ENCODE measurements at regions not wholly inside any gene's neighbourhood (a gene's known extent, or its start where the extent isn't known, plus 50 kb on each side); places are given as distances from the start of the nearest gene placed in this dataset.
A peak's percentile ranks its signal among the peaks of the same experiment; 100 is the strongest.

DNA sequence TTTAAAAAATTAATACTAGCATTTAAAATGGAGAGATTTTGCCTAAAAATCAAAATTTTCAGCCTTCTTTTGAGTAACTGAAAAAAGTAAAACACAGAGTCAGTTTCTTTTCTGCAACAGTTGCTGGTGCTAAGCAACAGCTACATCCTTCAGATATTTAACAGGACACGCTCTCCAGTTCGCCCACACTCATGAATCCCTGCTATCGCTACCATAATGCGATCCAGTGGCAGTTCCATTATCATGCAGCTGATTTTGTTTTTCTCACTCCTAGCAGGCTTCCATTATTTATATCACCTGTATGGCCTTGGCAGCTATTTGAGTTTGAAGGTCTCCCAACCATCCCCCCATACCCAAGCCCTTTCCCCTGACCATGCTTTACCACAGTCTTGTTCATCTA is 93.1 kb upstream of the NCKAP5 start:
- Histone ChIP-seq H3K27ac (no peak overlapping the region), H3K4me3 (no peak overlapping the region)

DNA sequence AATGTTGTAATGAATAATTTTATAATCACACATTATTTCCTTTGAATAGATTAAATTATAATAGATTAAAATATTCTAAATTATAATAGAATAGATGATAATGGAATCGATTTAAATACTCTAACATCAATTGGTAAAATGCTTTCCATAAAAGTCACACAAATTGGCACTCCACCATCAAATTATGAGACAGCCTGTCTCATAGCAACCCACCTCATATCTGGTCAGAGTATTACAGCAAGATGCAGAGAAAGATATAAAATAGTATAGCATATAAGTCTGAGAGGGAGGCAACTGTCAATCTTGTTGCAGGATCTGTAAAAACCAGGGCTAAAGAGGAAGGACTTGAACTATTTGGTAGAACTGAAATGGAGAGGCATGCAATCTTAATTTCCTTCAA is 98.4 kb upstream of the NCKAP5 start:
- Histone ChIP-seq H3K27ac (no peak overlapping the region), H3K4me3 (no peak overlapping the region)

DNA sequence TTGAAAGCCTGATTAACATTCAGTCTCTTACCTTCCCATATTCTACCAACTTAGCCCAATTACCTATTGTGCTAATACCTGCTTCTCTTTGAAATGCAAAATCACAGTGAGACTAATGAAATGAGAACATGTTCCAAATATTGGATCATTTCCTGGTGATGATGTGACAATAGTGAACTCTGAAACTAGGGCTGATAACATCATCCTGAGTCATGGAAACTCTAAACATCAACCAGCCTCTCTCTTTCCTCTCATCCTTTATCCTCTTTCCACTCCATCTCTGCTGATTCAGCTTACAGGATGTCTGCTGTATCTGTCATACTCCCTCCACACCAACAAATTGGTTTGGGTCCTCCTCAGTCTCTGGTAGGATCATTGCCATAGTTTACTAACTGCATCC is 98.8 kb upstream of the NCKAP5 start:
- H3K27ac ChIP-seq = no peak overlapping the region

GRCh38 chr2:133667968-133668367 is 99.7 kb upstream of the NCKAP5 start:
- Histone ChIP-seq H3K4me3 (no peak overlapping the region), H3K27ac (no peak overlapping the region)

More for the DNA sequence above, 98.8 kb upstream of the NCKAP5 start:
- no peak overlapping the region for H3K4me3 ChIP-seq

DNA sequence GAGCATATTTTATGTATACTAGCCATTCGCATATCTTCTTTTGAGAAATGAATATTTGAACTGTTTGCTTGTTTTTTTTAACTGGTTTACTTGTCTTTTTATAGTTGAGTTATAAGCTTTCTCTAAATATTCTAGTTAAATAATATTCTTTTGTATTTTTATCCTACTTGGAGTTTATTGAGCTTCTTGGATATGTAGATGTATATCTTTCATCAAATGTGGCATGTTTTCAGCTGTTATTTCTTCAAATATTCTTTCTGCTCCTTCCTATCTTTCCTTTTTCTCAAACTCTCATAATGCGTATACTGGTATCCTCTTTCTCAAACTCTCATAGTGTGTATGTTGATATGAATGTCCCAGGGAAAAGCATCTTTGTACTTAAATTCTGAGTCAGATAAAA is 100.3 kb upstream of the NCKAP5 start:
- H3K4me3 ChIP-seq = no peak overlapping the region
- no peak overlapping the region for H3K27ac ChIP-seq

DNA sequence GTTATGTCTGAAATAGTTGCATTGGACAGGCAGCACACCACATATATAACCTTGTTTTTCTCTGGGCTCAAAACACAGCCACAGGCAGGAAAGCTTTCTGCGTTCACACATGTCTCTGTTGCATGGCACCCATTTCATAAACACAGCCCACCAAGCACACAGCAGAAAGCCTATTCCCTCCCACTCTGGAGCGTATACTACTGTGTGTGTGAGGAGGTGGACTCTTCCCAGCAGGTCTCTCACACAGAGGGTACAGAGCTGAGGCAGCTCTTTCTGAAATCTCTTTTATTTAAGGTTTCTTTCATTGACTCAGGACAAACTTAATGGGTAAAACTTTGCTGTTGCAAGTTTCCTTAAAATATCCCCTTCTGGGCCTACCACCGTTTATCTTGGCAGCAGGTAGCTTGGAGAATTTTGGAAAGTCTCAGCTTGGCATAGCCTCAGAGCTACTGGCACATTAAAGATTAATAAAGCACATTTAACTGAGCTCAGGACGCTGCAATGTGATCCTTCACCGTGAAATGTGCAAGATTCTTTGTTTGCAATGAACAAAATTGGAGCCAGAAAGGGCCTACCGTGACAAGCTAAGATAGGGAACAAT is 105.1 kb upstream of the NCKAP5 start:
- H3K4me3 ChIP-seq = no peak overlapping the region
- peak overlapping the region in 2 of 21 experiments; percentile 58 to 76 for H3K27ac ChIP-seq

GRCh38 chr2:133674066-133674432 is 105.8 kb upstream of the NCKAP5 start:
- peak overlapping the region in 2 of 21 experiments; percentile 58 to 76 for H3K27ac ChIP-seq
- peak overlapping the region in 2 of 7 experiments; percentile 15 to 19 for H3K4me3 ChIP-seq

GRCh38 chr2:133674433-133675331 is 106.4 kb upstream of the NCKAP5 start:
- Histone ChIP-seq H3K4me3 (peak overlapping the region in 2 of 7 experiments; percentile 15 to 19), H3K27ac (peak overlapping the region in 13 of 21 experiments; percentile 3 to 76 (median 30))

DNA sequence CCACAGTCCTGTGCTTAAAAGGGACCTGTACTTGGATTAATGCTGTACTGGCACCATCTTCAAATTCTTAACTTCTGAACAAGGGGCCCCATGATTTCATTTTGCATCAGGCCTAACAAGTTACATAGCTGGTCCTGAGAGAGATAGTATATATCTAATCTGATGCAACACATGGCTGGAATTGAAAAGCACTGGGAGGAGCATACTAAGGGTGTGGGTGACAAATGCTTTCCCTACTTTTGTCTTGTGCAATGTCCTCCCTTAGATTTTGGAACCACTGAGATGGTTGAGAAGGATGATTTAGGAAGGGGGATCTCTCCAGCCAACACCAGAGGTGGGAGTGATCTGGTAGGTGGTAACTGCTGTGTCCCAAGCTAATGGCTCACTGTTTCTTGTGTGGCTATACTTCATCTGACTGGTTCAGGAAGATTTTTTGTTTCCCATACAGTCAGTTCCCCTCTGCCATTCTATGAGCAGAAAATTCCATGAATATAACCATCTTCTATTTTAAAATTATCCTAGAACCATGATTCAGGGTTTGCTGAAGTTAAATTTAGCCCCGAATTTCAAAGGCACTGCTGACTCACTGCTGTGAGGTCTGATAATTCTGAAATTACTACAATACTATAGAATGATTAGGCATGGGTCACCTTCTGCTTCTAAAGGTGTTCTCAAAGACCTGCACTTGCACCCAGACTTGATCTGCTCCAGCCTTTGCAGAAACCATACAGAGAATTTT is 108.3 kb upstream of the NCKAP5 start:
- H3K4me3 ChIP-seq = no peak overlapping the region
- no peak overlapping the region for H3K27ac ChIP-seq

DNA sequence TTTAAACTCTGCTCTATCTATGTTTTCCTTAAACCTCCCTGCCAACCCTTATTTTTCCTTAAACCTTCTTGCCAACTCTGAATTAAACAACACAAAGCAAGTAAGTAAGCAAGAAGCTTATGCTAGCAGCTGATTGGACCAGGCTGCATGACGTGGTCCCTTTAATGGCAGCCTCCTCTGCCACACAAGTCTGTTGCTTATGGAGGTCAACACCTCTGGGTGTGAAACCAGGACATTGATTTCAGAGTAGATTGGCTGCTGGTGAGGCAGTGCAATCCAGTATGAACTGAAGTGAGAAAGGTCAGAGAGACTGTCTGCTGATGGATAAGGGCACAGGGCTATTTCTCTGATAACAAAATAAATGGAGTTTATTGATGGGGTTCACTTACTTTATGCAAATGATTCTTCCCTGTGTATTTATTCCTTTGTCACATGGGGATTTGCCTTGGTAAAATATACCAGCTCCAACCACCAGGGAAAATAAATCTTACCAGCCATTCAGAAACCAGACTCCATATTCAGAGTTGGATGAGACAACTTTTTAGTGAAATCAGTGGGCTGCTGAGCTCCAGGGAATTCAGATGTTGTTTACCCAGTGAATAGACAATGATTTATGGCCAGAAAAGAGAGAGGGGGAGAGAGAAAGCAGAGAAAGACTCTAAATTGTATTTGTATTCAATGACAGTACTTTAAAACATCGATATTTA is 112.2 kb upstream of the NCKAP5 start:
- Histone ChIP-seq H3K27ac (no peak overlapping the region), H3K4me3 (no peak overlapping the region)

- no peak overlapping the region for H3K4me3 ChIP-seq
- H3K27ac ChIP-seq = no peak overlapping the region
These were observed 114.1 kb upstream of the NCKAP5 start for GRCh38 chr2:133682347-133682746.

DNA sequence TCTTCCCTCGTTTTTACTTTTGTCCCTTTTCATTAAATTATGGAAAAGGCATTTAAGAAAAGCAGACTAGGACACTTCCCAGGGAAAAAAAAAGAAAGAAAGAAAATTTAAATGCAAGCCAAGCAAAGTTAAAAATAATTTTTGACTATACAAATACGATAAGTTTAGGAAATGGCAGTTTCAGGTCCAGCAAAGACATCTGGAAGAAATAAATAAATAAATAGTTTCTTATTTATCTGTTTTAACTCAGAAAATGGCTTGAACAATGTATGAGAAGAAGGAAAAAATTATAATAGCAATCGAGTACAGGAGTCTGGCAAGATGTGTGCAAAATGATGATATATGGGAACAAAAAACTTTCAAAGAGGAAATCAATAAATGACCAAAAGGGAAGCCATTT is 114.6 kb upstream of the NCKAP5 start:
- Histone ChIP-seq H3K27ac (no peak overlapping the region), H3K4me3 (no peak overlapping the region)

DNA sequence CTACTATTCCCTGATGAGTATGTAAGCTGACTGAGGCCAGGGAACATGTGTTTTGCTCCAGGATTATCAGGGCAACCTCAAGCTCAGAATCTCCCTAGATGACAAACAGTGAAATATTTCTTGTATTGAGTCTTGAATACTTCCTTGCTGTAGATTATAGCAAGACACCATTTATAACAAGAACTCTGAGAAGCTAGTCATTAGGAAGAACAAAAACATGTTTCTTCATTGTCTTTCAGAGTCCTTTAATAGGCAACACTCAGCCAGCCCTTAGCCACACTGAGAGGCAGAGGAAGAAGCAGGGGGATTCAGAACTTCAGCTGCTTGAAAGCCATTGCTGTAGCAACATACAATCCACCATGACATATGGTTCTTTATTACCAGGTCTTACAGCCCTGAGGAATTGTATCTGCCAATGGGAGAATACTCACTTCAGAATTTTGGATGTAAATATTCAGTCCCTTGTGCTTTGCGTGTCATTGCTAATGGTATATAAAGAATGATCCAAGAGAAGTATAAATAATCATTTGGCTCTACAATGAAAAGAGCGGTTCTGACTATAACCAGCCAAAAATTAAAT is 117.5 kb upstream of the NCKAP5 start:
- Histone ChIP-seq H3K4me3 (no peak overlapping the region), H3K27ac (no peak overlapping the region)

DNA sequence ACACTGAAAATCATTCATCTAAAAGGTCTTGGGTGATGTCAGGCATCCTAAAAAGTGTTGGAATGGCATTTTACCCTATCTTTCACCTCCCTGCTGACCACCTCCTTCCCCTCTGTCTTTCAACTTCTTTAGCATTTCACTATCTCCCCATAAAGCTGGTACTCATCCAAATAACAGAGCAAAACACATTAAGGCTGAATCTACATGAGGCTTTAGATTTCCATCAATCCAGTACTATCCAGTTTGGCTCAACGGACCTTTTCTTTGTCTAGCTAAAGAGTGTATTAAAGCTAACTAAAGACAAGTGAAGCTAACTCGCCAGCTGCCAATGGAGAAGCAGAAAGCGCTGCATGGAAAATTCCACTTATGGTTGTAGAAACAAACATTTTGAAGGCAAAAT is 122.5 kb upstream of the NCKAP5 start:
- H3K4me3 ChIP-seq = no peak overlapping the region
- H3K27ac ChIP-seq = no peak overlapping the region

GRCh38 chr2:133691336-133691735 is 123.1 kb upstream of the NCKAP5 start:
- Histone ChIP-seq H3K27ac (no peak overlapping the region), H3K4me3 (no peak overlapping the region)

DNA sequence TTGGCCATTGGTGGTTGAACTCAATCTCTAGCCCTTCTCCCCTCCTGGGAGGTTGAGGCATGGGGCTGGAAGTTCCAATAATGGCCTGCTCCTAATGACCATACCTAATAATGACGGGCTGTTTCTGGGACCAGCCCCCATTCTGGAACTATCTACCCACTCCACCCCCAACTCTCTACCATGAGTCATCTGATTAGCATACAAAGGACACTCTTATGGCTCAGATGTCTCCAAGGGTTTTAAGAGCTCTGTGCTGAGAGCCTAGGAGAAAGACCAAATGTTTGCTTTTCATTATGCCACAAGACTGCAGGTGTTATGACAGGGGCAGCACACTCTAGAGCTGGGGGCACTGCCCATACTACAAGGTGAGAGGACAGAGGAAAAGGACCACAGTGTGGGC is 137.0 kb upstream of the NCKAP5 start:
- Histone ChIP-seq H3K4me3 (no peak overlapping the region), H3K27ac (no peak overlapping the region)

GRCh38 chr2:133710613-133711012 is 142.3 kb upstream of the NCKAP5 start:
- Histone ChIP-seq H3K27ac (no peak overlapping the region), H3K4me3 (no peak overlapping the region)

- H3K4me3 ChIP-seq = no peak overlapping the region
- H3K27ac ChIP-seq = no peak overlapping the region
These were observed 142.9 kb upstream of the NCKAP5 start for GRCh38 chr2:133711201-133711600.

DNA sequence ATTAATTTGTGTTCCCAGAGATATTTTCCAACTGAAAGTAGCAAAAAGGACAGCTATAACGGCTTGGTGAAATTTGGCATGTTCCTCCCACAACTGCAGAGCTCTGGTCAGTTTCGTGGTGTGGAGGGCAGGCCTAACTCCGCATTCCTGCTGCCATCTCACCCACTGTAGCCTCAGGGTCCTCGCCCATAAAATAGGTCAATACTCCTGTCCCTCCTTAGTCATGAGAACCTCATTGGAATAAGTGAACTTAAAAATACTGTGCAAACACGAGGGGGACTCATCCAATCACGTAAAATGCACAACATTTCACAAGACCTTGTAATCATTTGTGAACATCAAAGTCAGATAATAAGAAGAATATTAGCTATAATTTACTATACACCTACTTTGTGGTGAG is 143.5 kb upstream of the NCKAP5 start:
- Histone ChIP-seq H3K4me3 (no peak overlapping the region), H3K27ac (no peak overlapping the region)

- Histone ChIP-seq H3K4me3 (no peak overlapping the region), H3K27ac (no peak overlapping the region)
These were observed 144.1 kb upstream of the NCKAP5 start for GRCh38 chr2:133712369-133712768.

Measured in skin epidermis (tissue), 12 donors.